CD4-positive, alpha-beta T cell treated with Interleukin-6 at 100 ng/mL for 8 hours (primary cell): ENCODE measurements at regions not wholly inside any gene's neighbourhood (a gene's known extent, or its start where the extent isn't known, plus 50 kb on each side); places are given as distances from the start of the nearest gene placed in this dataset.
"Not testable (repeated sequence)": the region's sequence is repeated elsewhere in the genome, so short reads cannot be mapped to it uniquely, and the experiment has no call there.

Source experiments
- DNase-seq: peaks from one replicate; pipeline ENCODE4 v3.0.0-alpha.2; 2020; ENCODE audit warnings: mixed read lengths, low spot score

DNA sequence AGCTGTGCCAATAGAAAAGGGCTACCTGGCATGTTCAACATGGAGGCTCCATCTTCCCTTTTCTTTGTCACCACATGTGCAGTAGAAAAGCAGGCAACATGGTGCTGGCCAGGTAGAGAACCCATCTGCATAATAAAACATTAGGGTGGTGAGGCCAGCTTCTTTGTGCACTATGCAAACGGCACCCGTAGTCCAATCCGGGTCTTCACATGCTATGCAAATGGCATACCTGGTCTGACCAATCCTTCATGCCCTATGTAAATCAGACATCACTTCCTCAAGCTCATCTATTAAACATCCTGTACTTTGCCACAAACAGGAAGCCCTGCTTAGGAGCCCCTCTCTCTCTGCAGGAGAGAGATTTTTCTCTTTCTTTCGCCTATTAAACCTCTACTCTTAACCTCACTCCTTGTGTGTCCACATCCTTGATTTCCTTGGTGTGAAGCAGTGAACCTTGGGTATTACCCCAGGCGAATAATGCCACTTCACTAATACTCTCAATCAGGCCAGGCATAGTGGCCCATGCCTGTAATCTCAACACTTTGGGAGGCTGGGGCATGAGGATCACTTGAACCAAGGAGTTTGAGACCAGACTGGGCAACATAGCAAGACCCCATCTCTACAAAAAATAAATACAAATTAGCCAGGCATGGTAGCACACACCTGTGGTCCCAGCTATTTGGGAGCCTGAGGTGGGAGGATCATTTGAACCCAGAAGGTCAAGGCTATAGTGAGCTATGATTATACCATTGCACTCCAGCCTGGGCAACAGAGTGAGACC, 111.3 kb upstream of the MRI1 start:
- no peak for DNase-seq

DNA sequence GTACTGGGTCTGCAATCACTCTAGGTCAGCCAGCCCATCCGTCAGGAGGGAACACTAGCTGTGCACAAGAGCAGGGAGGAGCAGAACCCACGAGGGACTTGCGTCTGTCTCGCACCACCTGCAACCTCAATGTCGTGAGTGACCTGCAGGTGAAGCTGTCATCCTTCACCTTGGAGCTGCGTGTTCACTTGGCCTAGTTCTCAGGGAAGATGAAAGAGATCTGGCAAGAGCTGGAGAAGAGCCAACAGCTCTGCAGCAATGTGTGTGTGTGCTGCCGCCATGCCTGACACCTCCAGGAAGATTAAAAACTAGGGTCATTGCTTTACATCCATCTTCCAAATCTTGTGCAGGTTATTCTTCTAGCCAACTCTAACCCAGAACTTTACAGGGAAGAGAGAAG, 117.6 kb upstream of the MRI1 start:
- no peak for DNase-seq

DNA sequence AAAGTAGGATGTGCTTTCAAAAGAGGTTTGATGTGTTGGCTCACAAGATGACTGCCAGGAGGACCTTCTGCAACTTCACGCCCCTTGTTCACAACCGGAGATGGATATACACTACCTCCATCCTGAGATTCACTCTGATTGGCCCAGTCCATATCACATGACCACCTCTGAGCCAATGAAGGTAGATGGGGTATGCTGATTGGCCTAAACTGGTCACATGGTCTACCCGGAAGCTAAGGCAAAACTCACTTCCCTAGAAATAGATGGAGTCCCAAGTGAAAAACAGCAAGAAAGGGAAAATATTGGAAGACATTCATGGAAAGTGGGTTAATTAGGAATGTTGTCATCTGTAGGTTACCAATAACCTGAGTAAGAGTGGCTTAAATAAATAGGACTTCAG, 119.7 kb upstream of the MRI1 start:
- no peak for DNase-seq

DNA sequence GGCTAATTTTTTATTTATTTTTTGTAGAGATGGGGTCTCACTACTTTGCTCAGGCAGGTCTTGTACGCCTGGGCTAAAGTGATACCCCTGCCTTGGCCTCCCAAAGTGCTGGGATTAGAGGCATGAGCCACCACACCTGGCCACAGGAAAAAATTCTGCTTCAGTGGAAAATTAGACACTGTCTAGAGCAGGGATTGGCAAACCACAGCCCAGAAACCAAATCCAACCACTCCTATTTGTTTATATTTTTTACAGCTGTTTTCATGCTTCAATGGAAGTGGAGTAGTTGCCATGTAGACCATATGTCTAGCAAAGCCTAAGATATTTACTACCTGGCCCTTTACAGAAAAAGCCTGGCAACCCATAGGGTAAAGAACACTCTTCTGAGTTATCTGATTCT, 123.7 kb upstream of the MRI1 start:
- no peak for DNase-seq

DNA sequence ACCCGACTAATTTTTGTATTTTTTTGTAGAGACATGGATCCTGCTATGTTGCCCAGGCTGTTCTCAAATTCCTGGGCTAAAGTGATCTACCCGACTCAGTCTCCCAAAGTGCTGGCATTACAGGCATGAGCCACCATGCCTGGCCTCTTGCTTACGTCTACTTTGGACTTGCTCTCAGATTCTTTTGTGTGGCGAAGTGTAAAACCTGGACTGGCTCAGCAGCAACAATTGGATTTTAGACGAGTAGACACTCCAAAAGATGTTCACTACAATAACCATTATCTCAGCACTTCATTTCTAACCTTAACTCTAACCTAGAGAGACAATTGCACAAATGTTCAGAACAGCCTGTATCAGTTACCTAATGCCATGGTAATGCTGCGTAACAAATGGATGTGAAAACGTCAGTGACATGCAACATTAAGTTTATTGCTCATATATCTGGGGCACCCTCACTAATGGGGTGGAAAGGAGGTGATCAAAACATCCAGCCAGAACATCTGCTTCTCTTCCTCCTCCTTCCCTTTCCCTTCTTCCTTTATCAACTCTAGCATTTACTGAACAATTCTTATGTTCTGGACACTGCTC, 124.9 kb upstream of the MRI1 start:
- no peak for DNase-seq

DNA sequence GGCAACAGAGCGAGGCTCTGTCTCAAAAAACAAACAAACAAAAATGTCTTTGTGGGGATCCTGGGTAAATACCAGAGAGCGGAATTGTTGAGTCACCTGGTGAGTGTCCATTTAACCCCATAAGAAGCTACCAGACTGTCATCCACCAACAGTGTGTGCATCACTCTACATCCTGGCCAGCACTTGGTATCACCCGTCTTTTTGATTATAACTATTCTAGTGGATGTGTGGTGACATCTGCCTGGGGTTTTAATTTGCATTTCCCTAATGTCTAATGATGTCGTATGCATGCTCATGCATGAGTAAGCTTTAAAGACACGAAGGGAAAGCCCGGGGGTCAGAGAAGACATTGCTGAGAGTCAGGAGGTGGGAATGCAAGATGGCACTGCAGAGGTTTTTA, 126.7 kb upstream of the MRI1 start:
- no peak for DNase-seq

DNA sequence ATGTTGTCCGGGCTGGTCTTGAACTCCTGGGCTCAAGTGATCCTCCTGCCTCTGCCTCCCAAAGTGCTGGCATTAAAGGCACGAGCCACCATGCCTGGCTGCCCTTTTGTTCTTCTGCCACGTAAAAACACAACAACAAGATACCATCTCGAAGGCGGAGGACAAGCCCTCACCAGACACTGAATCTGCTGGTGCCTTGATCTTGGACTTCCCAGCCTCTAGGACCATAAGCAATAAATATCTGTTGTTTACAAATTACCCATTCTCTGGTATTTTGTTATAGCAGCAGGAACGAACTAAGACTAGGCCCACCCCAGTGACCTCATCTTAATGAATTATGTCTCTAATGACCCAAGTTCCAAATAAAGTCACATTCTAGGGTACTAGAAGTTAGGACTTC, 128.4 kb upstream of the CACNA1A start:
- no peak for DNase-seq

DNA sequence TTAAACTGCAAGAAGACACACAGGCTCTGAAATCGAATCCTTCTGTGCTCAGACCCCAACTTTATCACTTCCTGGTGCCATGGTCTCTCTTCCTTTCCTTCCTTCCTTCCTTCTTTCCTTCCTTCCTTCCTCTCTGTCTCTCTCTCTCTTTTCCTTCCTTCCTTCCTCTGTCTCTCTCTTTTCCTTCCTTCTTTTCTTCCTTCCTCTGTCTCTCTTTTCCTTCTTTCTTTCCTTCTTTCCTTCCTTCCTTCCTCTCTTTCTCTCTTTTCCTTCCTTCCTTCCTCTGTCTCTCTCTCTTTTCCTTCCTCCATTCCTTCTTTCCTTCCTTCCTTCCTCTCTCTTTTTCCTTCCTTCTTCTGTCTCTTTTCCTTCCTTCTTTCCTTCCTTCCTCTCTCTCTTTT, 127.2 kb upstream of the CACNA1A start:
- DNase-seq = no peak

DNA sequence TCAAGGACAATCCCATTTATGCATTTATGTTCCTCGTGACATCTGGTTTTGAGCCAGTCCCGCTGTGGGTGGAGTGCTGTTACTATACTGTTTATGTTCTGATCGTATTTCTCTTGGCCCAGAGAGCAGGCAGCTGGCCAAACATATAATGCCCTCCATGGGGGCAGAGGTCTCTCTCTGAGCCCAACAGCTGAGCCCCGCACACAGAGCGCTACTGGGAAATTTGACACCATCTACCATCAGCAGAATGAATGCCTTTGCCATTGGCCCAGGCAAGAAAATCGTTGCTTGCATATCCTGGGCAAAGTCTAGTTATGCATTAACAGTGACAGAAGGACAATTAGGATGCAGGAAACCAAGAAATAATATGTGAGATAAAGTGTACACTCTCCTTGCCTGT, 126.8 kb upstream of the CACNA1A start:
- DNase-seq = no peak

DNA sequence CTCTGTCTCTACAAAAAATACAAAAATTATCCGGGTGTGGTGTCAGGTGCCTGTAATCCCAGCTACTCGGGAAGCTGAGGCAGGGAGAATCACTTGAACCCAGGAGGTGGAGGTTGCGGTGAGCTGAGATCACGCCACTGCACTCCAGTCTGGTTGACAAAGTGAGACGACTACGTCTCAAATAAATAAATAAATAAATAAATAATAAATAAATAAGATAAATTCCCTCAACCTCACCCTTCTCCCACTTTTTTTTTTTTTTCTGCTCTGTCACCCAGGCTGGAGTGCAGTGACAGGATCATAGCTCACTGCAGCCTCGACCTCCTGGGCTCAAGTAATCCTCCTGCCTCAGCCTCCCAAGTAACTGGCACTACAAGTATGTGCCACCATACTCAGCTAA, 125.9 kb upstream of the CACNA1A start:
- not testable (repeated sequence) for DNase-seq

DNA sequence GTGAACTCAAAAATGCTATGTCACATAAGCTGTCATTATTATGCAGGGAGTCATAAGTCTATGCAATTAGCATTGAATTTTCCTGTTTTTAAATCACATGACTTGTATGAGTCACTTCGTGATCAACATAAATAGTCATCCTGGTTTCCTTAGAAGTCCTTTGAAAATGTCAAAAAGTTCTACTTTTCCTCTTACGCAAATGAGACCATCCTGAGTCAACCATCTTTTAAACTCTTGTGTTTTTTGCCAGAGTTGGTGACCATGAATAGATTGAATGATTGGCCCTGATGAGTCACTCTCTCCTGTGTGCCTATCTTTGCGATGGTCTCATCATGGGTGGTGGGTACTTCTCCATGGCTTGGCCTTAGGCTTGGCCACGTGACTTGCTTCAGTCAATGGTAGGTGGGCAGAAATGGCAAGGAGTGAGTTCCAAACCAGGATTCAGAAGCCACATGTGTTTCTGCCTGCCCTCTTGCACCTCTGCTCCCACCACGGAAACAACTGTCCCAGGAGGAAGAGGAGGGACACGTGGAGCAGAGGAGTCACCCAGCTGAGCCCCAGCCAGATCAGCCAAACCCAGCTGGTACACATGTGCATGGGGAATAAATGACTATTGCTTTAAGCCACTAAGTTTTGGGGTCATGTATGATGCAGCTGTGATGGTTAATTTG, 123.5 kb upstream of the CACNA1A start:
- no peak for DNase-seq

DNA sequence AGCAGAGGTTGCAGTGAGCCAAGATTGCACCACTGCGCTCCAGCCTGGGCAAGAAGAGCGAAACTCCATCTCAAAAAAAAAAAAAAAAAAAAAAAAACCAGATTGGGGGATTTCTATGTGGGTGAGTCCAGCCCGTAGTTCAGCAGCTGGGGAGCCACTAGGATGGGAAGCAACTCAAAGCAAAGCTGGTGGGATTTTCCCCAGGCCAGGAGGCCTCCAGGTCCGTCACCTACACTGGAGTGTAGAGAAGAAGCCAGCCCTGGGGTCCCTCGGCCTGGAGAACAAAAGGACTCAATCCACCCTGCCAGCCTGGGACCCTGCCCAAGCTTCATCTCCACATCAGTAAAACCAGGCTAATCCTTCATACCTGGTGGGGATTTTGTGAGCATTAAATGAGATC, 121.3 kb upstream of the CACNA1A start:
- no peak for DNase-seq

DNA sequence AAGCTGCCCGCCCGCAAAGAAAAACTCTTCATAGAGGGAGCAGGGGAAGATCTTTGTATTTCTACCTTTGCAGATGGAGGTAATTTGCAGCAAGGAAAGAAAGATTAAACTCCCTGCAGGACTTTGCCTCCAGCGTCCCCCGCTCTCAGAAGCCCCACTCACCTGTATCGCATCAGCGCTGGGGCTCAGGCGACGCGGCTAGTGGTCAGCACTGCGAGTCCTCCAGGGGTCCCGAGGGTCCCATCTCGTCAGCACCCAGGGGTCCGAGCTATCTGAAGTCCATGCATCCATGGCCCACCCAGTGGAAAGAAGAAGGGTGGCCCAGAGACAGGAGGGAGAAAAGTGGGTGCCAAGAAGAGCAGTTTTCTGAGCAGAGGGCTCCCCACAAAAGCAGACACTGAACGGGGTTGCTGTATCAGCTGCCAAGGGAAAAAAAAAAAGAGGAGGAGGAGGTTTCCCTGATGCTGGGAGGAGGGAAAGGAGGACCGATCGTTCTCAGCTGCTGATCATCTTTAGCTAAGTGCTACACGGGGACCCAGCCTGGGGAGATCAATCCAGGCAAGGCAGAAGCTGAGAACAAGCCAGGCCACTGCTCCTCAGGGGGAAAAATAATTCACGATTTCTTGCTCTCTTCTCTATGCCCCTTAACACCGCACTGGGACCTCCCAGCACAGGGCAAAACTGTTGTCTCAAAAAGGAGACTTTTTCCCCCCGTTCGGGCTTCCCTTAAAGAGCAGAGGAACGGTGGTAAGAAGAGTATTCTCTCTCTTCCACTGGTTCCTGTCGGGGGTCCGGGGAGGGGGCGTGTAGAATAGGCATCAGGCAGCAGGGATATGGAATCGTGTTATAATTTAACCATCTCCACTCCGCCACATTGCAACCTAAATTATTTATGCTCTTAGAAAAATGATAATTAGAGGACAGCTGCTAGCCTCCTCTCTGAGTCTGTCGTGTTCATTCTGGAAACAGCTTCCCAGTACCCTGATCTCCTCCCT, 117.7 kb upstream of the CACNA1A start:
- no peak for DNase-seq

DNA sequence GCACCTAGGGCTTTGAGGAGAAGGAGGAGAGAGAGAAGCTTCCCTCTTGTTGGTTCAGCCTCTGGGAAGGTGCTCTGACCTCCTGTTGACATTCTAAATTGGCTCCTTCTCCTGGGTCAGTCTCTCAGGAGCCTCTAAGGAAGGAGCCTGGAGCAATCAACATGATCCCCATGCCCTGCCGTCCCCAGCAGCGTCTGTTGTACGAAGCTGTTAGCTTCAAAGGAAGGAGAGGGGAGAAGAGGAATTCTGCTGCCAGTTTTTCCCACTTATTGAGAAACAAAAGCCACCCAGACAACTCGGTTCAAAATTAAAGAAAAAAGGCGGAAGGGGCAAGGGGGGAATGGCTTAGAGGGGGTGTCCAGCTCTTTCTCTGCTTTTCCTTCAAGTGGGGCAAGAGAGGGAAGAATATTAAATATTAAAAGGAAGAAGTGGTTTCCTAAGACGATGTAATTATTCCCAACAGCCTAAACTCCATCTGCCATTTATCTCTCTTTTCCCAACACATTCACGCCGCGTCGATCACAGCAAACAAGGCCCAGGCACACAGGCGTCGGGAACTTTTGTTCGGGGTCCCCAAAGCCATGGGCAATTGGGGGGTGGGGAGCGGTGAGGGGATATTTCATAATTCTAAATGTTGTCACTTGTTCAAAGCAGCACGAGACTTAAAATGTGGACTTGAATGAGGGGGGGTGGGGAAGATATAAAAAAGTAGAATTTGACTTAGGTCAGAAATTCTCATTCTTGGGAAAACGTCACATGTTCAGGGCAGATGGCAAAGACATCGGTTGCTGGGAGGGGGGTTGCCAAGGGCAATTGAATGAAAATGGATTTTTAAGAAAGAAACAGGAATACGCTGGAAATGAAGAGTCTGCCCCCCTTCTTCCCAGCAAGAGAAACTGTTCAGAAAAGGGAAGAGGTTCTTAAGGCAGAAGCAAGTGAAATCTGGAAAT, 116.8 kb upstream of the CACNA1A start:
- DNase-seq = no peak

DNA sequence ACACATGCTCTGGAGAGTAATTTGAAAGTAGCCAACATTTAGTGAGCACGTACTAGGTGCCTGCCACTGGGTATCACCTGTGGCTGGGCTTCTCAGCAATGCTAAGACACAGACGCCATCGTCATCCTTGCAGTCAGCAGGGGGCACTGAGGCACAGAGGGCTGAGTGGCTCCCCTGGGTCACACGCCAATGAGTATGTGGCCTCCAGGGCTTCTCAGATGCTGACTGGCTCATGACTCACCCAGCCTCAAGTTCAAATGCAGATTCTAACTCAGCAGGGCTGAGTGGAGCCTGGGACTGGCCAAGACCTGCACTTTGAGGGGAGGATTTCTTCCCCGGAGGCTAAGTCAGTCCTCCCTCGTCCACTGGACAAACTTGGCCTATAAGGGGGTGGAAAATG, 115.1 kb upstream of the CACNA1A start:
- no peak for DNase-seq

DNA sequence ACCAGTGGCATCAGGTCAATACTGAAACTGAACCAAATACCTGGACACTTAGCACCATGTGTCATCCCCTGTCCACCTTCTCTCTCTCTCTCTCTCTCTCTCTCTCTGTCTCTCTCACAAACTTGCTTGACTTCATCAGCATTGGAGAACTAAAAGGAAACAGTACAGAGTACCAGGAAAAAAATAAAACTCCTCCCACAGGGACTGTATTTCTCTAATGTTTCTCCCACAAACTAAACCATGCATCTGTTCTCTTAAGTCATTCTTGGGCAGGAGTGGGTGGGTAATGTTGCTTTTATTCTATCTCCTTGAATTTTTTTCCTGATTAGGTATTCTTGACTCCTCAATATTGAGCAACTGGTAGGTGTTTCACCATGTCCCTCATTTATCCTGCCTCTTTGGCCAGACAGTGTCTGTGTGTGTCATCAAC, 112.9 kb upstream of the CACNA1A start:
- no peak for DNase-seq

DNA sequence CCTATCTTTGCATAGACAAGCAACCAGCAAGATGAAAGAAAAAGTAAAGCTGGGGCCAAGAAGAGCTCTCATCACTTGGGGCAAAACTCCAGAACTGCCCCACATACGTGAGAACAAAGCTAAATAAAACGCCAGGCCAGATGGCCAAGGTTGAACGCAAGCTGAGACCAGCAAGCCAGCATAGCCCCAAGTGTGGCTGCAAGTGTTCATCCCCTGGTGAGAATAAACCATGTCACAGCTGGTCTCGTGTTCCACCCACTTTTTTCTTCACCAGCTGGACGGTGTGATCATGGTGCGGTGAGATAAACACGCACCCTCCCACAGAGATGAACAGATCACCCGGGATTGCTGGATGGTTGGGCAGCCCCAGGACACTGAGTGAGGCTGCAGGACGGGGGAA, 109.6 kb upstream of the CACNA1A start:
- no peak for DNase-seq

DNA sequence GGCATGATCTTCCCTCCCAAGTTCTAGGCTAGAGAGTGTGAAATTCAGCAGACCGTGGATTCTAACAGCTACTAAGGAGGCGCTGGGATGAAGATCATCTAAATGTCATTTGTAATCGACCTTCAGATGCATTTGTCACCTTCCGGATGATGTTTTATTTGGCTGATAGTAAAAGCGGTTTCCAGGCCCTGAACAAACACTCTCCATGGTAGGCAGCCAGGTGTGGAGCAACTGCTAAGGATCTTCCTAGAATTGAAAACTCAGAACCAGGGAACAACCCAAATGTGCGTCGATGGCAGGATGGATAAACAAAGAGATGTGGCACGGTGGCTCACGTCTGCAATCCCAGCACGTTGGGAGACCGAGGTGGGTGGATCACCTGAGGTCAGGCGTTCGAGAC, 107.2 kb upstream of the CACNA1A start:
- DNase-seq = no peak

DNA sequence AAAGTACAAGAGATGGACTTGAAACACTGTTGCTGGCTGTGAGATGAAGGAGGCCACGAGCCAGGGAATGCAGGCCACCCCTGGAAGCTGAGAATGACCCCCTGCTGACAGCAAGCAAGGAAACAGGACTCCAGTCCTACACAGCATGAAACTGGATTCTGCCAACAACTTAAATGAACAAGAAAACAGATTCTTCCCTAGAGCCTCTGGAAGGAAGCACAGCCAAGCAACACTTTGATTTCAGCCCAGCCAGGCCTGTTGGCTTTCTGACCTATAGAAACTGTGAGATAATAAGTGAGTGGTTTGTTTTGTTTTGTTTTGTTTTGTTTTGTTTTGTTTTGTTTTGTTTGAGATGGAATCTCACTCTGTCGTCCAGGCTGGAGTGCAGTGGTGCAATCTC, 105.3 kb upstream of the CACNA1A start:
- no peak for DNase-seq

DNA sequence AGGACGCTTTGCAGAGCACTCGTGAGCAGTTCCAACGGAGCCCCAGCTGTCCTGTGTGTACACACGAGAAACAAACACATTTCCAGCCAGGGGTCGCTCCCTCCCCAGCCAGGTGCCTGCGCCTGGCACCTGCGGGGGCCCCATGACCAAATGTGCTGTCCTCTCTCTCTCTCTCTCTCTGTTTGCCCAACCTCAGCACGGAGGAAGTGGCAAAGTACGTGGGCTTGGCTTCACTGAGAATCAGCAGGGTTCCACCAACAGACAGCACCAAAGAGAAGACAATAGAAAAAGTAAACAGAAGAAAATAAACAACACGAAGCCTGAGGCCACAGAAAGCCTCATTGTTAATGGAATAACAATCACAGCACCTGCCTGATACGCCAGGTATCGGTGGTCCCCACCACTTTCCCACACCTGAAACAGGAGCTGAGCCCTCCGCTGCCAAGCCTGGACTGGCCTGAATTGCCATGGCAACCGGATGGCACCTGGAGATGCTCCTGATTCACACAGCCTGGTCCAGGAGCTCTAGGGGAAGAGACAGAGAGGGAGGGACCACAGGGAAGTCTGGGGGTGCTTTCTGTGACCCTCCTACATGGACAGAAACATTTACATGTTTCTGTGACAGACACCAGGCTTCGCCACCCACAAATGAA, 103.9 kb upstream of the CACNA1A start:
- DNase-seq = no peak

DNA sequence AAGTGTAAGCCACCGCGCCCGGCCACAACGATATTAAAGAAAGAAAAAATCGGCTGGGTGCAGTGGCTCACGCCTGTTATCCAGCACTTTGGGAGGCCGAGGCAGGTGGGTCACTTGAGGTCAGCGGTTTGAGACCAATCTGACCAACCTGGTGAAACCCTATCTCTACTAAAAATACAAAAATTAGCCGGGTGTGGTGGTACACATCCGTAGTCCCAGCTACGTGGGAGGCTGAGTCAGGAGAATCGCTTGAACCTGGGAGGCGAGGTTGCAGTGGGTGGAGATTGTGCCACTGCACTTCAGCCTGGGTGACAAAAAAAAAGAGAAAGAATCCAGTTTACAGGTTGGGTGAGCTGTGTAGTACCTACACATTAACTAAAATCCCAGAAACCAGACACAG, 99.9 kb upstream of the CACNA1A start:
- no peak for DNase-seq
